Thoracic aorta (tissue), 2 donors: ENCODE measurements at regions not wholly inside any gene's neighbourhood (a gene's known extent, or its start where the extent isn't known, plus 50 kb on each side); places are given as distances from the start of the nearest gene placed in this dataset.
A peak's percentile ranks its signal among the peaks of the same experiment; 100 is the strongest.

Experiments used
- ATAC-seq: fragments of 150-250 bp; one replicate; pipeline ENCODE4 v1.8.0; 2017; ENCODE audit warnings: low read depth; ENCODE audit not compliant: insufficient number of reproducible peaks, low FRiP score
- DNase-seq: peaks from one replicate; pipeline ENCODE4 v3.0.0-alpha.2; 2020; ENCODE audit warnings: low spot score
- H3K27ac ChIP-seq, 2 donors: fragments of 200-600 bp; sonication (generic); 1 replicate in 1 of 2; 2 replicates in 1 of 2; pipeline ENCODE4 v1.5.1; 2016; ENCODE audit warnings: mild to moderate bottlenecking in 2 of 2, moderate library complexity in 2 of 2
- H3K27me3 ChIP-seq: fragments of 200-600 bp; sonication (generic); replicated peaks from 2 replicates; pipeline ENCODE4 v1.6.0; 2016; ENCODE audit warnings: mild to moderate bottlenecking; ENCODE audit not compliant: insufficient read depth
- H3K36me3 ChIP-seq: fragments of 200-600 bp; sonication (generic); one replicate; pipeline ENCODE4 v1.5.1; 2016
- H3K4me1 ChIP-seq, 2 donors: fragments of 200-600 bp; sonication (generic); 1 replicate in 1 of 2; 2 replicates in 1 of 2; pipeline versions ENCODE4 v1.5.1 to v1.6.0; 2016; ENCODE audit warnings: low read depth in 2 of 2, mild to moderate bottlenecking in 1 of 2; ENCODE audit not compliant: control insufficient read depth in 1 of 2
- H3K4me3 ChIP-seq: fragments of 200-600 bp; sonication (generic); 2 replicates; pipeline ENCODE4 v1.5.1; 2016; ENCODE audit warnings: mild to moderate bottlenecking
- H3K9me3 ChIP-seq: fragments of 200-600 bp; sonication (generic); 2 replicates; pipeline ENCODE4 v1.5.1; 2016
- CTCF ChIP-seq: fragments of 200-600 bp; sonication (generic); IDR thresholded peaks from one replicate; pipeline ENCODE4 v1.5.1; 2019; ENCODE audit warnings: antibody characterized with exemption

- no peaks in the 10 kb centered on the region for H3K27me3 ChIP-seq
- DNase-seq (no peak), ATAC-seq (peak; percentile 68)
- H3K27ac ChIP-seq: peak overlapping the region in 1 of 2 donors; percentile 45
- no peaks in the 10 kb centered on the region for H3K36me3 ChIP-seq
- no peaks in the 10 kb centered on the region for H3K4me1 ChIP-seq
- no peaks in the 10 kb centered on the region for H3K9me3 ChIP-seq
- peak overlapping the region; percentile 74 for H3K4me3 ChIP-seq
- no peak for TF ChIP-seq CTCF
Observed at GRCh38 chr6:47414423-47415167, 63.0 kb upstream of the CD2AP start.

- ATAC-seq (no peak), DNase-seq (no peak)
- Histone ChIP-seq H3K27me3 (no peaks in the 10 kb centered on the region), H3K4me3 (no peak overlapping the region), H3K9me3 (no peaks in the 10 kb centered on the region), H3K36me3 (no peaks in the 10 kb centered on the region), H3K4me1 (no peaks in the 10 kb centered on the region), H3K27ac (no peak overlapping the region)
- TF ChIP-seq CTCF: no peak
Observed at GRCh38 chr6:47416396-47417345, 60.9 kb upstream of the CD2AP start.

- Histone ChIP-seq H3K27ac (no peak overlapping the region), H3K36me3 (no peaks in the 10 kb centered on the region), H3K4me1 (no peaks in the 10 kb centered on the region), H3K9me3 (no peaks in the 10 kb centered on the region), H3K27me3 (no peaks in the 10 kb centered on the region), H3K4me3 (no peak overlapping the region)
- no peak for DNase-seq
- TF ChIP-seq CTCF: no peak
- ATAC-seq: no peak
Observed at GRCh38 chr6:47419621-47420020, 58.0 kb upstream of the CD2AP start.

- Histone ChIP-seq H3K27me3 (no peaks in the 10 kb centered on the region), H3K9me3 (no peaks in the 10 kb centered on the region), H3K4me3 (no peak overlapping the region), H3K27ac (no peak overlapping the region), H3K4me1 (no peaks in the 10 kb centered on the region), H3K36me3 (no peaks in the 10 kb centered on the region)
- no peak for ATAC-seq
- no peak for TF ChIP-seq CTCF
- no peak for DNase-seq
Observed at GRCh38 chr6:47420394-47421371, 56.9 kb upstream of the CD2AP start.
